MM.1S (cell line): ENCODE measurements at regions not wholly inside any gene's neighbourhood (a gene's known extent, or its start where the extent isn't known, plus 50 kb on each side); places are given as distances from the start of the nearest gene placed in this dataset.

Source experiments
- DNase-seq: peaks from one replicate; pipeline ENCODE4 v3.0.0-alpha.2; 2015
- H2AFZ ChIP-seq: fragments of 300-600 bp; sonication (generic); 2 replicates; pipeline ENCODE4 v1.6.0; 2016; ENCODE audit warnings: antibody characterized with exemption, low read length
- H3F3A ChIP-seq: fragments of 300-600 bp; sonication (generic); 2 replicates; pipeline ENCODE4 v1.6.1; 2016; ENCODE audit warnings: mild to moderate bottlenecking, antibody characterized with exemption, low read length, moderate library complexity, mixed read lengths; ENCODE audit not compliant: insufficient read depth
- H3K27ac ChIP-seq: fragments of 300-600 bp; sonication (generic); 2 replicates; pipeline ENCODE4 v1.5.1; 2016; ENCODE audit warnings: mild to moderate bottlenecking, low read length
- H3K27me3 ChIP-seq: fragments of 300-600 bp; sonication (generic); replicated peaks from 2 replicates; pipeline ENCODE4 v1.6.0; 2016; ENCODE audit warnings: low read length; ENCODE audit not compliant: insufficient read depth
- H3K36me3 ChIP-seq: fragments of 300-600 bp; sonication (generic); replicated peaks from 2 replicates; pipeline ENCODE4 v1.6.1; 2016; ENCODE audit warnings: mild to moderate bottlenecking, low read length, mixed read lengths; ENCODE audit not compliant: insufficient read depth
- H3K4me1 ChIP-seq: fragments of 300-600 bp; sonication (generic); 2 replicates; pipeline ENCODE4 v1.6.1; 2016; ENCODE audit warnings: low read length, mixed read lengths
- H3K4me2 ChIP-seq: fragments of 300-600 bp; sonication (generic); 2 replicates; pipeline ENCODE4 v1.6.0; 2016; ENCODE audit warnings: low read depth, low read length
- H3K4me3 ChIP-seq: fragments of 300-600 bp; sonication (generic); 2 replicates; pipeline ENCODE4 v1.5.1; 2016; ENCODE audit warnings: low read length, mixed read lengths
- H3K79me2 ChIP-seq: fragments of 300-600 bp; sonication (generic); 2 replicates; pipeline ENCODE4 v1.6.1; 2016; ENCODE audit warnings: mixed run types, low read length, mixed read lengths
- H3K9ac ChIP-seq: fragments of 300-600 bp; sonication (generic); 2 replicates; pipeline ENCODE4 v1.6.1; 2016; ENCODE audit warnings: low read length, mixed read lengths
- H3K9me2 ChIP-seq: fragments of 300-600 bp; sonication (generic); replicated peaks from 2 replicates; pipeline ENCODE4 v1.6.1; 2016; ENCODE audit warnings: mild to moderate bottlenecking, low read length, mixed read lengths; ENCODE audit not compliant: insufficient read depth
- H3K9me3 ChIP-seq: fragments of 300-600 bp; sonication (generic); replicated peaks from 2 replicates; pipeline ENCODE4 v1.6.1; 2016; ENCODE audit warnings: mild to moderate bottlenecking, low read length, mixed read lengths; ENCODE audit not compliant: insufficient read depth
- H4K20me1 ChIP-seq: fragments of 300-600 bp; sonication (generic); 2 replicates; pipeline ENCODE4 v1.6.1; 2016; ENCODE audit warnings: mild to moderate bottlenecking, low read length, moderate library complexity, mixed read lengths; ENCODE audit not compliant: insufficient read depth
- CTCF ChIP-seq: fragments of 300-600 bp; sonication (generic); IDR thresholded peaks from 2 replicates; pipeline ENCODE4 v1.5.1; 2016; ENCODE audit warnings: antibody characterized with exemption, low read length, mixed read lengths
- EZH2 ChIP-seq: fragments of 300-600 bp; sonication (generic); optimal IDR thresholded peaks from 2 replicates; pipeline ENCODE3; 2017; ENCODE audit warnings: low read depth, mild to moderate bottlenecking, antibody characterized with exemption, low read length, mixed read lengths
- EZH2phosphoT487 ChIP-seq: fragments of 300-600 bp; sonication (generic); IDR thresholded peaks from 2 replicates; pipeline ENCODE4 v1.6.1; 2018; ENCODE audit warnings: antibody characterized with exemption, low read length

- H3K27me3 ChIP-seq: no peaks in the 10 kb centered on the region
- no peak overlapping the region for H3K4me3 ChIP-seq
- no peaks in the 10 kb centered on the region for H3K9me2 ChIP-seq
- no peaks in the 10 kb centered on the region for H3F3A ChIP-seq
- H3K9me3 ChIP-seq: no peaks in the 10 kb centered on the region
- no peak overlapping the region for H3K4me2 ChIP-seq
- TF ChIP-seq EZH2phosphoT487 (no peak), EZH2 (no peak), CTCF (no peak)
- no peaks in the 10 kb centered on the region for H4K20me1 ChIP-seq
- no peaks in the 10 kb centered on the region for H3K79me2 ChIP-seq
- H2AFZ ChIP-seq: no peak overlapping the region
- H3K36me3 ChIP-seq: no peaks in the 10 kb centered on the region
- DNase-seq: no peak
- no peaks in the 10 kb centered on the region for H3K4me1 ChIP-seq
- H3K9ac ChIP-seq: no peak overlapping the region
- H3K27ac ChIP-seq: no peak overlapping the region
These were observed 93.5 kb upstream of the FOXG1 start for GRCh38 chr14:28673056-28673455.

GRCh38 chr14:28676479-28676878, 90.1 kb upstream of the FOXG1 start:
- no peaks in the 10 kb centered on the region for H4K20me1 ChIP-seq
- H3K79me2 ChIP-seq: no peaks in the 10 kb centered on the region
- no peaks in the 10 kb centered on the region for H3K36me3 ChIP-seq
- no peak overlapping the region for H3K27ac ChIP-seq
- no peak overlapping the region for H3K4me3 ChIP-seq
- no peaks in the 10 kb centered on the region for H3F3A ChIP-seq
- no peak overlapping the region for H2AFZ ChIP-seq
- H3K27me3 ChIP-seq: no peaks in the 10 kb centered on the region
- no peaks in the 10 kb centered on the region for H3K4me1 ChIP-seq
- DNase-seq: no peak
- H3K9ac ChIP-seq: no peak overlapping the region
- H3K4me2 ChIP-seq: no peak overlapping the region
- no peaks in the 10 kb centered on the region for H3K9me2 ChIP-seq
- TF ChIP-seq EZH2phosphoT487 (no peak), EZH2 (no peak), CTCF (no peak)
- no peaks in the 10 kb centered on the region for H3K9me3 ChIP-seq

- H3K4me3 ChIP-seq: no peak overlapping the region
- H3K4me1 ChIP-seq: no peaks in the 10 kb centered on the region
- H3K9me2 ChIP-seq: no peaks in the 10 kb centered on the region
- no peak overlapping the region for H3K4me2 ChIP-seq
- H3K36me3 ChIP-seq: no peaks in the 10 kb centered on the region
- DNase-seq: no peak
- H3F3A ChIP-seq: no peaks in the 10 kb centered on the region
- H3K9me3 ChIP-seq: no peaks in the 10 kb centered on the region
- no peak for TF ChIP-seq EZH2phosphoT487
- no peak for TF ChIP-seq EZH2
- TF ChIP-seq CTCF: no peak
- H3K27ac ChIP-seq: no peak overlapping the region
- no peaks in the 10 kb centered on the region for H4K20me1 ChIP-seq
- no peak overlapping the region for H3K9ac ChIP-seq
- no peaks in the 10 kb centered on the region for H3K79me2 ChIP-seq
- no peak overlapping the region for H2AFZ ChIP-seq
- no peaks in the 10 kb centered on the region for H3K27me3 ChIP-seq
These were observed 89.2 kb upstream of the FOXG1 start for GRCh38 chr14:28677381-28677780.
